Activated CD8-positive, alpha-beta memory T cell treated with anti-CD3 and anti-CD28 coated beads for 4 hours (primary cell): ENCODE measurements at regions not wholly inside any gene's neighbourhood (a gene's known extent, or its start where the extent isn't known, plus 50 kb on each side); places are given as distances from the start of the nearest gene placed in this dataset.

Source experiments
- DNase-seq, 2 donors: peaks; one replicate each; pipeline ENCODE4 v3.0.0-alpha.2; 2020; ENCODE audit warnings: low read depth in 2 of 2

DNA sequence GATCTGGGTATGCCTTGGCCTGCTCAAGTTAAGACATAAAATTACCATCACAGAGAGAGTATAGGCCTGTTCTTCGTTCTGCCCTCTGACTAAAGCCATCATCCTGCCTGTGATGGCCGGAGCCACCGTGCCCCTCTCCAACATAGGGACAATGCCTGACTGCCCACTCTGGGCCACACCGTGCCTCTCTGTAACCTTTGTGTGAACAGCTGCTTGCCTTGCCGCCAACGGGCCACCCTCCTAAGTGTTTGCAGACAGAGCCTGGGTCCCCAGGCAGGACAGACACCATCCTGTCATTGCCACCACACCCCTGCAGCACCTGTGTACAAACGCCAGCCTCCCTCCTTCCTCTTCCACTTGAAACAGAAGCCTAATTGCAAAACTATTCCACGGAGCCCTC, 298.7 kb upstream of the TENM3 start:
- no peak for DNase-seq

DNA sequence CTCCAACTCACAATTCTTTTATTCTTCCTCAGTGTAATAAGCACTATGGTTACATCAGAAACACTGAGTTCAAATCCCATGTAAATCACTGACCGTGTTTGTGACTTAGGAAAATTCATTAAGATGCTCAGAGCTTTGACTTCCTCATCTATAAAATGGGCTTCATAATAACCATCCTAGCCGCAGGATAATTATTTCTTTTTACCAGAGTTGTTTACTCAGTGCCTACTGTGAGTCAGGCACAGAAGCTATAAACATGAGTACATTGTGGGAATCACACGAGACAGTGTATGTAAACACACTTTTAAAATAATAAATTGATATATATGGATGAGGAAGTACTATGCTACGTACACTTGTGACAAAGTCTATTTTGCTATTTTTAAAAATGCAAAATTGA, 296.3 kb upstream of the TENM3 start:
- DNase-seq = no peak

DNA sequence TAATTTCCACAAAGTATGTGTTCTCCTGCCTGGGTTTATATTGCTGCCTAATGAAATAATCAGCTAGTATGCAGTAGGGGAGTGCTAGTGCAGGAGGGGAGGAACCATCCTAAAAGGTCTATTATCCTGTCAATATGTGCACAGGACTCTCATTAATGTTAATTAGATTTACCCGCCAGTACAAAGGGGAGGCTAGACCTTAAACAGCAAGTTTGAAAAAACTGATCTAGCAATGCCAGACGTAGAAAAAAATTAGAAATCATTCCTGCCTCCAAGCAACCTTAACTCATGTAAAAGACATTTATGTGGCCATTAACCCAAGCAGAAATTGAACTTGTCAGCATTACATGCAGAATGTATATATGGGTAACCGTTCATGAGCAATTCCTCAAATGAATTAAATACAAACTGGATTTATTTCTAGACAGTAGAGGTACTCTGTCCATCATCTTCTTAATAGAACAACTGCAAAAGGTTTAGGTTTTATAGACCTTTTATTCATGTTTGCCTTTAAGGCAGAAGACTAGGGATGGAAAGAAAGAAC, 294.3 kb upstream of the TENM3 start:
- DNase-seq = no peak

DNA sequence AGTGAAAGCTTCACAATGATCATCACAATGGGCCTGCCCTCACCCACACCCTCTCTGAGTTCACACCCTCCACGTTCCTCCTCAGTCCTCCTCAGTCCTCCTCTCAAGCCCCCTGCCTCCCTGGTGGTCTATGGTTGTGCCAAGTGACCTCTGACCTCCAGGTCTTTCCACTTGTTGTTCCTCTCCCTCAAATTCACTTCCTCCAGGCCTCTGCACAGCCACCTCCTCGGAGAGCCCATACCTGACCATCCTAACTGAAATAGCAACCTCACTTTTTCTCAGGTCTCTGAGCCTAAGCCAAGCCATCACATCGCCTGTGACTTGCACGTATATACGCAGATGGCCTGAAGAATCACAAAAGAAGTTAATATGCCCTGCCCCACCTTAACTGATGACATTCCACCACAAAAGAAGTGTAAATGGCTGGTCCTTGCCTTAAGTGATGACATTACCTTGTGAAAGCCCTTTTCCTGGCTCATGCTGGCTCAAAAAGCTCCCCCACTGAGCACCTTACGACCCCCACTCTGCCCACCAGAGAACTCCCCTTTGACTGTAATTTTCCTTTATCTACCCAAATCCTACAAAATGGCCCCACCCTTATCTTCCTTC, 293.4 kb upstream of the TENM3 start:
- DNase-seq = no peak

DNA sequence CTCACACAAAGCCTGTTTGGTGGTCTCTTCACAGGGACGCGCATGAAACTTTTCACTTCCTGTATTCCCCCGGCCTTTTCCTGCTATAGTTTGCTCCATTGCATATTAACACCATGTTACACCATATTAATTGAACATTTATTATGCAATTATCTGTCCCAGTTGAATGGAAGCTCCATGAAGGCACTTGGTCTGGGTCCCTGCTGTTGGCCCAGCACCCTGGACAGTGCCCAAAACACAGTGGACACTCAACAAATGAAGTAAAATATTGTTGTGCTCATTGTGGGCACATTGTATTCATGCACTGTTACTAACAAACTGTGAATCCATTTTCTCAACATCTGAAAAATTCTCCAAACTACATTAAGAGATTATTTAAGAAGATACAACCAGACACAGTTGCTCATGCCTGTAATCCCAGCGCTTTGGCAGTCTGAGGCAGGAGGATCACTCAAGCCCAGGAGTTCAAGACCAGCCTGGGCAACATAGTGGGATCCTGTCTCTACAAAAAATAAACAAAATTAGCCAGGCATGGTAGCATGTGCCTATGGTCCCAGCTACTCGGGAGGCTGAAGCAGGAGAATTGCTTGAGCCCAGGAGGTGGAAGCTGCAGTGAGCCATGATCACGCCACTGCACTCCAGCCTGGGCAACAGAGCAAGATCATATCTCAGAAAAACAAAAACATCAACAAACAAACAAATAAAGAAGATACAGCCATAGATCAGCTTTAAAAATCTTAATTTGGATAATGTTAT, 292.7 kb upstream of the TENM3 start:
- no peak for DNase-seq

DNA sequence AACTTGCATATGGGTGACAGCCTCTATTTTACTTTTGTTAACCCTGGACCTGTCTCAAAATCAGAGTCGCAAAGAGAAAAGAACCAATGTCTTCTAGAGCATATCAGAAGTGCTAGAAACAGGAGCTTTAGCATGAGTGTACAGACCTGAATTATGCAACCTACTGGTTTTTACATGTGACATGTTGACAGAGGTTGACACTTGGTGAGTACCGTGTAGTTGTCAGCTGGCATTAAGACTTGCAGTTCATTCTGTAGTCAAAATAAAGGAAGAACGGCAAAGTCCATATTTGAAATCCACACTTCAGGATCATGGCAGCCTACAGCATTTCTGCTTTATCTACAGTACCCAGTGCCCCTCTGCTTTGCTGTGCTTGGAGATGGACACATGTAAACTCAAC, 291.9 kb upstream of the TENM3 start:
- DNase-seq = no peak

DNA sequence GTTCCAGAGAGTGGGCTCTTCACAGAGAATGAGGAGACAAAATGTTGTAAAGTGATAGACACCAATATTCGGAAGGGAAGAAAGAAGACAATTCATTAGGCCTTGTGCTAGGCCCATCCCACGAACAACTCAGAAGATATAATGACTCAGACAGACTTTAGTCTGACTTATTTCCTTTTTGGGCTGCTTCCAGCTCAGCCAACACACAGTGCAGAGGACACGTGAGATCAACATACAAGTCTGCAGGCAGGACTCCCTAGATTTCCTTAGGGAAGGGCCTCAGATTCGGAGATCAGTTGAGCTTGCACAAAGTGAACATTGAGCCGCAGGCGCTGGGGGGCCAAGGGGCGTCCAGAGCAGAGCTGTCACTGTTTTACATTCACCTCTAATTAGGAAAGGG, 290.7 kb upstream of the TENM3 start:
- DNase-seq = no peak

DNA sequence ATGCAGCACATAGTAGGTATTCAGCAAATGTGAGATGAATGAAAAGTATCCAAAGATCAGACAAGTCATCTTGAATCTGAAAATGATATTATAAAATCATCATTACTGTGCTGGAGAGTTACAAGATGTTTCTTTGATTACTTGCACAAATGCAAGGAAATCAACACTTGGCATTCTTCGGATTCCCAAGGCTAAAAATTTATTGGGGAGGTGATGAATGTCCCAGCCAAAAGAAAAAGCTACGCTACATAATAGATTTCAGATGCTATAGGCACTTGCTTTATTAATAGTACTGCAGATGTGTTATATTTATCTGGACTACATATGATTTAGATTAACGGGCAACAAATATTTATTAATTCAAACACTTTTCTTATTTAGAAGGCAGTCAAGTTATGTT, 286.7 kb upstream of the TENM3 start:
- DNase-seq = no peak

DNA sequence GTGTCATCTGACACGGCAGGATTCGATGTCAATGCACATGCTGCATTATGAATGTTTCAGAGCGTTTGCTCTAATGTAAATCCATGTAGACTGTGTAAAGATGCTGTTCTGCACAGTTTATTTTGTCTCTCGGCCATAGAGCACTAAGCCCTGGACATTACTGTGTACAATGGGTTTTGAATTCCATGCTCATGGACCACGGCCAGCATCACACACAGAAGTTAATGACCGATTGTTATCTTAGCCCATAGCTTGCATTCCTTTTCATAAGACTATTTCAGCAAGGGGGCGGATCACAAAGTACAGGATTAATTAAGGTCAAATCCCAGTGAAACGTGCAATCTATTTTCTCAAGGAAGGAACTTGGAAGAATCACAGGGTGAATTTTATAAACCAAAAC, 286.1 kb upstream of the TENM3 start:
- DNase-seq = no peak

DNA sequence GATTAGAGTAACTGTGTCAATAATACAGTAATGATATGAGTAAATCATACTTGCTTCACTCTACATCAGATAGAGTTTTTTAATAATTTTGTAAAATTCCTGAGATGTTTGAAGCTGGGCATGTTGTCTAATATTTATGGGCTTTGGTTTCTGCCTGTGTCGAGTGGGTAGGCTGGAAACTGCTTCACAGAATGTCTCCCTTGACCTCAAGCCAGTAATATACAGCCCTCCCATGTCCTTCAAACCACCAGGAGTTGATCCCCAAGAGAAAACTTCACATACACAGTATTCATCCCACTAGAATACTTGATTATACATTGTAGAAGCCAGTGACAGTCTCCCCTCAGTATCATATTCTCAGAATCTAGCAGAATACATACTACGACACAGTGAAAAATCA, 284.8 kb upstream of the TENM3 start:
- no peak for DNase-seq

DNA sequence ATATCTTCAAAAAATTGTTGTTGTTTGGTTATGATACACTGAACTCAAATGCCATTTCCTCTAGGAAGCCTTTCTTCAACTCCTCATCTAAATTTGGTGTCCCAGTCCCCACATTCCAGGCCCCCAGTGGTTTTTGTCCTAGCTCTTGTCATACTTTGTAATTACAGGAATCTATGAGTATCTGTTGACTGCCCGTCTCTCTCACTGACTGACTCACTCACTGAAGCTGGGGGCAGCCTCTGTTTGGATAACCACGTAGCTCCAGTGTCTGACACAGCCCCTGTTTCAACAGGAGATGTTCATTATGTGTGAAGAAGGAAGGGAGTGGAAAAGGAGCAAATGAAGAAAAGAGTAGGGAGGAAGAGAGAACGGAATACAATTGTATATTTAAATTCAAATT, 284.1 kb upstream of the TENM3 start:
- DNase-seq = no peak

DNA sequence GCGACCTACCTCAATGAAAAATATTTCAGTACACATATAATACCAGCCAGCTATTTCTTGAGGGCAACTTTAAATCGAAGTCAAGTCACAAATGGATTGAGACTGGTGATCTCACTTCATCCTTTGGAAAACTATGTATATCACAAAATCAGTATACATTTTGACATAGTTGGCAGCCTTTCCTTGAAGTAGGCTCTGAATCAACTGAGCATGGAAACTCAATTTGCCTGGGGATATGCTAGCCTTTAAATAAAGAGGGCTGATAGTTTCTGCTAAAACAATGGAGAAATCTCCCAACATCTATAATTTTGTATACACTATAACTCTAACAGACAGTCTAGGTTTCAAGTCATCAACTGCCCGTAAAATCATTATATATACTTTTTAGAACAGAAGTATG, 282.8 kb upstream of the TENM3 start:
- no peak for DNase-seq

DNA sequence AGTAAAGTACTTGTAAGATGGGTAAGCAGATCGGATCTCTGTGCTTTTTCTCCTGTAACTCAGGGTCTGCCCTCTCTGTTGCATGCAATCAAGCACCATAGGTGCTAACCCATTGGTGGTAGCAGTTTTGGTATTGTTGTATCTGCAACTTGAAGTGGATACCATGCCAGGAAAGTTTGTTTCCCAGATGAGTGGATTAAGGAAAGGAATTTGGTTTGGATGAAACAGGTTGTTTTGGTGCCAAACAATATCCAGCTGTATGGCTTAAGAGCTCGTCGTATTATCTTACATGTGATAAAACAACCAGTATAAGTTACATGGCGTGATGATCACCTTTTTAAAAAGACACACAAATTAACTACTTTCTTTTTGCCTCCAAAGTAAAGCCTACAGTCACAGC, 280.9 kb upstream of the TENM3 start:
- no peak for DNase-seq

DNA sequence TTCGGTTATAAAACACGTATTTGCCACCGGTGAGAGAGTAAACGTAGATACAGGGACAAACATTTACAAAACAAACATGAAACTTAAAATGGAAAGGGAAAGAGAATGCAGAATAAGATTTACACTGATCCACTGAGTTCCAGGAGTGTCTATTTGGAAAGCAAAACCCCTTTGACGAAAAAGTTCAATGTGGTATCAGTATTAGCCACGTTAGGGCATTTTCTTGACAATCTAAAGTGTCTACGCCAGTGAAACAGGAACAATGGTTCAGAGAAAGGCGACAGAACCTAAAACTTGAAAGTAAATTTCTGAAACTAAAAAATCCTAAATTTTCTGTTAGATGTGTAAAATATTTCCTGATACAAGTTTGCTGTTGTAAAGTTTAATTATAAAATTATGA, 278.5 kb upstream of the TENM3 start:
- DNase-seq = no peak

DNA sequence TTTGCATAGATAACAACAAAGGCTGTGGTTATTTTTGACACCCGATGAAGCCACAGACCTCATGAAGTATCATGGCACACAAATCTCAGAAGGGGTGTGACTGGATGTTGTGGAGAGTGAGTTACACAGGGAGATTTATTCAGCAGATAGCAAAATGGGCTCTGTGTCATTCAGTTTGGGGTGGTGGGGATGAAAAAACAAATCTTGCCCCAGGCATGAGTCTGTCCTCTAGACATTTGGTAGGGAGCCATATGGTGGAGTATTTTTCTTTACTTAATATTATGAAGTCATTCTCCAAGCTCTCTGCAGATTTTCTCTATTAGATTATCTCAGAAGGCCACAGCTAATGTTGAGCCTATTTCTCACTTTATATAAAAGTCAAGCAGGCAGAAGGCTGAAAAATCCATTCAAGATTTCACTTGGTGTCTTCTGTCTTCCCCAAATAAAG, 277.1 kb upstream of the TENM3 start:
- DNase-seq = no peak

DNA sequence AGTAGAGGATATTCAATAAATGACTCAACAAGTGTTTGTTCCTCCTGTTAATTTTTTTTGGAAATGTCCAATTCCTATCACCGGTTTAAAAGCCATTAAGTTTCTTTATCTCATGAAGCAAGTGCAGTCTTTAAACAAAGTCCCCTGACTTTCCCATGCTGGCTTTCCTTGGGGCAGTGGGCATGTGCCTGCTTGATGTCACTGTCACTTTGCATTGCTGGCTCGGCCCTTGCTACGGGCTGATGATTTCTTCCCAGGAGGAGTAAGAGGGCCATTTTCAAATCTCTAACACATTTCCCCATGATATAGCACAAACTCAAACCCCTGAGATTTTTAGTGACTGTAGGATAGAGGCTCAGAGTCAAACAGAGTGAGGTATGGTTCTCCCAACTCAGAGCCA, 275.8 kb upstream of the TENM3 start:
- DNase-seq = no peak

DNA sequence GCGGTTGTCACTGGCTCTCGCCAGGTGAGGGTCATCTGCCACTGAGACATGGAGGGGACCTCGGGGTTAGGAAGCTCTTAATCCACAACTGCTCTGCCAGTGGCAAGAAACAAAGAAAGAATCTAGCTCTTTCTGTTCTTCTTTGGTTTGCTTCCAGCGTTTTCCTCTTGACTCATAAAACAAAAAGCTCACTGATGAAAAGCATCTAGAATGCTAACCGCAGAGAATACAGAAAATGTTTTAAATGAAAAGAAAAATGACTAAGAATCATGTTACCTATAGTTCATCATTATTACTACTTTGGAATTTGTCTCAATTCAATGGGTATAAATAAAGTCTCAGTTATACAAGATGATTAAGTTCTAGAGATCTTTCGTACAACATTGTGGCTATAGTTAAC, 274.8 kb upstream of the TENM3 start:
- no peak for DNase-seq

DNA sequence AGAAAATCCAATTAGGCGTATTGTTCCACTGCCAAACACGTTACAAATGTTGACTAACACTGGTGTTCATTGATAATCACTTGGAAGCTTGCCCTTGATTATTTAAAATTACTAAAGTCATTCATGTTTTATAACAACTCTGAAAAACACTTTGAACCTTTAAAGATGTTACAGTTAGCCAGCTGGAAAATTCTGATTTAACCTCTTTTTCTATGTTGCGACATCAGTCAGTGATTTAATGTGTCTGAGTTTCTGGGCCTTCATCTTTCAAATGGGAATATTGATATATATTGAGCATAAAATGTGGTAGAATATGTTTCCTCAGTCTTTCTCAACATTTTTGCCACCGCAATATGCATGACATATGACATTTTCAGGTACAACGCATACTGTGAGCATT, 274.1 kb upstream of the TENM3 start:
- no peak for DNase-seq

DNA sequence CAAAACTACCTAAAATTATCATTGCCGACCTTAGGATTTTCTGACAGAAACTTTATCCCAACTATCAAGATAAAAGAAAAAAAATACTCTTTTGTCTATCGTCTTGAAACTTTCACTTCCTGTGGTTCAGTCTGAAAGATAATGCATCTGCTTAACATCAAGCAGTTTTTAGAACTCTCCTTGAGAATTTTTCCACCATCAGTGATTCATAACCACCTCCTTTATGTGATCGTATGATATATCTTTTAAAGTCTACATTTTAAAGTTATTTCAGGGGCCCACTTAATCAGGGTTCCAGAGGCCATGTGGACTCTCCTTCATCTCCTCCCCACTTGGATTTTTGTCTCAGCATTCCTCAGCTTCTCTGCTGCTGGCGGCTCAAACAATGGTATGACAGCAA, 272.8 kb upstream of the TENM3 start:
- DNase-seq = no peak

DNA sequence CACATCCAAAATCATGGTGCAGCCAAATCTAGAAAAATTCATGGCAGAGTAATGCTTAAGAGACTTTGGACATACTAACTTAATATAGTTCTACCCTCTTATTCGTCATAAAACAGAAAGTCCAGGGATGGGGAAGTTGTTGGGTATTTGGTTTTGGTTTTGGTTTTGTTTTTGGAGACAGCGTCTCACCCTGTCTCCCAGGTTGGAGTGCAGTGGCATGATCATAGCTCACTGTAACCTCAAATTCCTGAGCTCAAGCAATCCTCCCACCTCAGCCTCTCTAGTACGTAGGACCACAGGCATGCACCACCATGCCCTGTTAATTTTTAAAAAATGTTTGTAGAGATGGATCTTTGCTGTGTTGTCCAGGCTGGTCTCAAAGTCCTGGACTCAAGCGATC, 271.8 kb upstream of the TENM3 start:
- no peak for DNase-seq

DNA sequence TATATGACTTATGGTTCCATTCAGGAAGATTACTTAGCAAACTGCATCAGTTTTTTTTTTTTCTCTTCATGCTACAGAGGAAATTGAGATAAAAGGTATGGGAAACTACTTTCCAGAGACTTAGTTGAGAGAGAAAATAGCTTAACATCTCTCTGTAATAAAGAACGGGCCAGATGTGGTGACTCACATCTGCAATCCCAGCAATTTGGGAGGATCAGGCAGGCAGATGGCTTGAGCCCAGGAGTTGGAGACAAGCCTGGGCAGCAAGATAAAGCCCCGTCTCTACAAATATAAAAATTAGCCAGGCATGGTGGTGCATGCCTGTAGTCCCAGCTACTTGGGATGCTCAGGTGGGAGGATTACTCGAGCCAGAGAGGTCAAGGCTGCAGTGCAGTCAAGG, 271.2 kb upstream of the TENM3 start:
- no peak for DNase-seq

DNA sequence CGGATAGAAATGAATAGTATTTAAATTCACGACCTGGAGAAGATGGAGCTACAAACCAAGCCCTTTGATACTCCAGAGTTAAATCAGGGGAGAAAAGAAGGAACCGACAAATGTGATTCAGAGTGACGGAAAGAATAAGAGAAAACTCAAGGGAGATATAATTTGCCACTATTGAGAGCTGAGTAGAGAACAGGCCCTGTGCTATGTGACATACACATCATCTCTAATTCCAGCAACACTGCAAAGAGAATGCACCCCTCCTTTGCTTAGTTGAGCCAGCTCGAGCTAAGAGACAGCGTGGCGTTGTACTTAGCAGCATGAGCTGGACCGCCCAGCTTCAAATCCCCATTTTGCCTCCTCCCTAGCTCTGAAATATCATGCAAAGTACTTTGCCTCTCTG, 266.4 kb upstream of the TENM3 start:
- no peak for DNase-seq

DNA sequence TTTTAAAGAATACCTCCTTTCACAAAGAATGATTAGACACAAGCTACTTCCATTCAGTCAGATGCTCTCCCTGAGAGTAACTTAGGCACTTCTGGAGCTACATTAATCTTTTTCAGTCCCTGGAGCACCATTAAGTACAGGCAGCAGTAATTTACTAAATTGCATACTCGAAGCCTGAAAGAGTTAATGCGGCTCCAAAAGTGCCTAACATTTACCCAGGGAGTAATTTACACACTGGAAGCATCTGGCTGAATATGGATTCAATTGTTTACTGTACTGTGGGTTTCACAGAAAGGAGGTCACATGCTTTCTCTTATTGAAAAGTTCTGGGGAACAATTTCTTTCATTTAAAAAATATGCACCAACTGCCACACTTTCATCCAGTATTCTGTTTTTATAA, 260.8 kb upstream of the TENM3 start:
- DNase-seq = no peak

DNA sequence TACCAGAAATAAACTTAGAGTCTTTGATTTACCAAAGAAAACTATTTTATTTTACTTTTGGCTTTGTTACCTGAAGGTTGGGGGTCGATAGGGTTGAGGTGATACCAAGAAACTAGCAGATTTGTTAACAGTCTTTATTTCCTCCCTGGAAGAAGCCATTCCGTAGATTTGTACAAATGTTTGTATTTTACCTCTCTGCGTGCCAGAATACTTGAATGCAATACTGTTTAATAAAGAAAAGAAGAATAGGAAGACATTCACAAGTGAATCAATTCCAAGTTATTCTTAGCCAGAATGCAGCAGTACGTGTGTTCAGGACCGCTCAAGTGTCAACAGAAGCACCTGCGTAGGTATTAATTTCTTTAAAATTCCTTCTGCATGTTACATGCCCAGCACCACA, 260.3 kb upstream of the TENM3 start:
- DNase-seq = no peak
